ENCODE measurements at regions not wholly inside any gene's neighbourhood (a gene's known extent, or its start where the extent isn't known, plus 50 kb on each side); places are given as distances from the start of the nearest gene placed in this dataset.

DNA sequence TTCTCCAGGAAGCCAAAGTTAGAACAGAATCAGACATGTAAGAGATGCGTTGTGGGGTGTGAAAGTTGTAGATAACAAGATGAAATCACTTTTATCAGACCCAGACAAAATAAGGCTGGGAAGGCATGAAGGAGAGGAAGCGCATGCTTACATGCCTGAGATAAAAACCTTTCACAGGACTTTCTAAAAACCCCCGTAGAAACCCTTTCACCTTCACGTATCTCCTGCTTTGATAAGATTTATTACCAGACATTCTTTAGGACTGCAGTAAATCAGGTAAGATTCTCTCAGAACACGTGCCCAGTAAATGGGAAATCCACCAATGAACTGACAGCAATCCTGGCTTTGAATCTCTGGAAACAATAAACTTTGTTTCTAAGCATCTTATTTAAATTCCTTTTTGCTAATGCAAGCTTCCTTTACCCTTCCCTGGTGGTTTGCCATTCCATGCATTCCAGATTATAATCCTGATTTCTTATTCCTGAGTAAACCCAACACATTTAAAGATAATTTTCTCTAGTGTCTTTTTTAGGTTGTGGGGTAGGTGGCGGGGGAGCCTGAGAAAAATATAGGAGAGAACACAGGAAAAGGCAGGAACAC is 254.6 kb upstream of the LDB2 start:
- DNase-seq: no peak
- intact Hi-C loops (cut with DNase I): no loop called here
- H3K9me3 ChIP-seq: no peaks in the 10 kb centered on the region
- H3K36me3 ChIP-seq: no peaks in the 10 kb centered on the region
- H3K4me3 ChIP-seq (replicated peaks in 1 of 3): no peak overlapping the region
- WGBS, 2 donors: 85 to 88% methylated on average over 6 of the region's 6 CpGs
- H3K4me1 ChIP-seq: no peaks in the 10 kb centered on the region
- no peak overlapping the region for H3K27ac ChIP-seq
- H3K27me3 ChIP-seq: no peaks in the 10 kb centered on the region
- TF ChIP-seq, protein P1, sequence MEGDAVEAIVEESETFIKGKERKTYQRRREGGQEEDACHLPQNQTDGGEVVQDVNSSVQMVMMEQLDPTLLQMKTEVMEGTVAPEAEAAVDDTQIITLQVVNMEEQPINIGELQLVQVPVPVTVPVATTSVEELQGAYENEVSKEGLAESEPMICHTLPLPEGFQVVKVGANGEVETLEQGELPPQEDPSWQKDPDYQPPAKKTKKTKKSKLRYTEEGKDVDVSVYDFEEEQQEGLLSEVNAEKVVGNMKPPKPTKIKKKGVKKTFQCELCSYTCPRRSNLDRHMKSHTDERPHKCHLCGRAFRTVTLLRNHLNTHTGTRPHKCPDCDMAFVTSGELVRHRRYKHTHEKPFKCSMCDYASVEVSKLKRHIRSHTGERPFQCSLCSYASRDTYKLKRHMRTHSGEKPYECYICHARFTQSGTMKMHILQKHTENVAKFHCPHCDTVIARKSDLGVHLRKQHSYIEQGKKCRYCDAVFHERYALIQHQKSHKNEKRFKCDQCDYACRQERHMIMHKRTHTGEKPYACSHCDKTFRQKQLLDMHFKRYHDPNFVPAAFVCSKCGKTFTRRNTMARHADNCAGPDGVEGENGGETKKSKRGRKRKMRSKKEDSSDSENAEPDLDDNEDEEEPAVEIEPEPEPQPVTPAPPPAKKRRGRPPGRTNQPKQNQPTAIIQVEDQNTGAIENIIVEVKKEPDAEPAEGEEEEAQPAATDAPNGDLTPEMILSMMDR (IDR thresholded peaks at IDR 0.05): no peak
- TF ChIP-seq POLR2A (IDR thresholded peaks at IDR 0.05): no peak

GRCh38 chr4:17142232-17142711 is 243.8 kb upstream of the LDB2 start:
- no peak for TF ChIP-seq POLR2A (IDR thresholded peaks at IDR 0.05)
- TF ChIP-seq, protein P1 (IDR thresholded peaks at IDR 0.05): no peak
- H3K4me1 ChIP-seq: no peaks in the 10 kb centered on the region
- no peaks in the 10 kb centered on the region for H3K9me3 ChIP-seq
- no peaks in the 10 kb centered on the region for H3K36me3 ChIP-seq
- no peak overlapping the region for H3K4me3 ChIP-seq (replicated peaks in 1 of 3)
- no peak for DNase-seq
- intact Hi-C loops (cut with DNase I): no loop called here
- H3K27ac ChIP-seq: no peak overlapping the region
- H3K27me3 ChIP-seq: no peaks in the 10 kb centered on the region

- Histone ChIP-seq H3K9me3 (no peaks in the 10 kb centered on the region), H3K27me3 (no peaks in the 10 kb centered on the region), H3K4me1 (no peaks in the 10 kb centered on the region), H3K36me3 (no peaks in the 10 kb centered on the region), H3K27ac (no peak overlapping the region), H3K4me3 (replicated peaks in 1 of 3) (no peak overlapping the region)
- intact Hi-C loops (cut with DNase I): no loop called here
- no peak for DNase-seq
- no peak for TF ChIP-seq POLR2A (IDR thresholded peaks at IDR 0.05)
- TF ChIP-seq, protein P1 (IDR thresholded peaks at IDR 0.05): no peak
Observed at GRCh38 chr4:17138847-17139246, 240.4 kb upstream of the LDB2 start.

DNA sequence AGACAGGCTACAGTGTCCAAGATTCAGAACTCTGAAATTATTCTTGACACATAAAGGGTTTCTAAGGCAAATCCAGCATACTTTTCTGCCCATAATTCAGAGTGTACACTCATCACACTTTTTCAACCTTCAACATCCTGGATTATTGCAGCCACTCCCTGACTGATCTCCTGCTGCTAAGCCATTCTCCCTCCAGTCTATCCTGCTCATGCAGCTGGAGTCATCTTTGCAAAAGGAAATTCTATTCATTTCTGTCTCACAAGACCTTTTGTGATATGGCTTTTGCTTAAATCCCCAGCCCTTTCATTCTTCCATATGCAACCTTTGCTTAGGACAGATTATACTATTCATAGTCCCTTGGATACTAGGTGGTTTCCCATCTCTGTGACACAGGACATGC is 236.1 kb upstream of the LDB2 start:
- TF ChIP-seq POLR2A (IDR thresholded peaks at IDR 0.05): no peak
- TF ChIP-seq, protein P1 (IDR thresholded peaks at IDR 0.05): no peak
- H3K4me1 ChIP-seq: no peaks in the 10 kb centered on the region
- H3K36me3 ChIP-seq: no peaks in the 10 kb centered on the region
- no peaks in the 10 kb centered on the region for H3K27me3 ChIP-seq
- no peaks in the 10 kb centered on the region for H3K9me3 ChIP-seq
- no peak for DNase-seq
- H3K27ac ChIP-seq: no peak overlapping the region
- intact Hi-C loops (cut with DNase I): no loop called here
- H3K4me3 ChIP-seq (replicated peaks in 1 of 3): no peak overlapping the region

DNA sequence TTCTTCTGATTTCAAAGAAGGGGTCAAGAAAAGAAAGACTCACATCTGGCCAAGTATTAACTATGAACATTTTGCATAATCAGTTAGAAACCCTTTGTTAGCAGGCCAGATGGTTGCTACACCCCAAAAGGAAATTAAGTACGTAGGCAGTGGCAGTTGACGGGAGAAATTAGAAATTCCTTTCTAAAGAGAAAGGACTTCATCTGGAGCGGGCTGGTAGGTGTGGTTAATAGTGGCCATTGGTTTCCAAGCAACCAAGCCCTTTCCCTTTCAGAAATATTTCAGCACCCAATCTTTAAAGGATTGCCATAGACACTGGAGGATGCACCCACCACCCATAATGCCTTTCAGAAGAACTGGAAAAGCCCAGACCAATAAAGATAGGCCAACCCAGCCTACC is 235.7 kb upstream of the LDB2 start:
- WGBS, 2 donors: 86 to 88% methylated on average over 3 of the region's 3 CpGs
- H3K9me3 ChIP-seq: no peaks in the 10 kb centered on the region
- TF ChIP-seq, protein P1 (IDR thresholded peaks at IDR 0.05): no peak
- no peak for TF ChIP-seq POLR2A (IDR thresholded peaks at IDR 0.05)
- H3K27me3 ChIP-seq: no peaks in the 10 kb centered on the region
- no peak overlapping the region for H3K27ac ChIP-seq
- no peaks in the 10 kb centered on the region for H3K4me1 ChIP-seq
- H3K4me3 ChIP-seq (replicated peaks in 1 of 3): no peak overlapping the region
- H3K36me3 ChIP-seq: no peaks in the 10 kb centered on the region
- DNase-seq: no peak
- intact Hi-C loops (cut with DNase I): no loop called here
